EH (cell line): ENCODE measurements at regions not wholly inside any gene's neighbourhood (a gene's known extent, or its start where the extent isn't known, plus 50 kb on each side); places are given as distances from the start of the nearest gene placed in this dataset.
"Not testable (repeated sequence)": the region's sequence is repeated elsewhere in the genome, so short reads cannot be mapped to it uniquely, and the experiment has no call there.

Source experiments
- DNase-seq: peaks from one replicate; pipeline ENCODE4 v3.0.0-alpha.2; 2015; ENCODE audit warnings: low read depth

- no peak for DNase-seq
Measured at GRCh38 chr6:3921663-3922062, 72.5 kb downstream of the FAM50B start.

GRCh38 chr6:3922619-3923018, 73.4 kb downstream of the FAM50B start:
- DNase-seq = not testable (repeated sequence)

DNA sequence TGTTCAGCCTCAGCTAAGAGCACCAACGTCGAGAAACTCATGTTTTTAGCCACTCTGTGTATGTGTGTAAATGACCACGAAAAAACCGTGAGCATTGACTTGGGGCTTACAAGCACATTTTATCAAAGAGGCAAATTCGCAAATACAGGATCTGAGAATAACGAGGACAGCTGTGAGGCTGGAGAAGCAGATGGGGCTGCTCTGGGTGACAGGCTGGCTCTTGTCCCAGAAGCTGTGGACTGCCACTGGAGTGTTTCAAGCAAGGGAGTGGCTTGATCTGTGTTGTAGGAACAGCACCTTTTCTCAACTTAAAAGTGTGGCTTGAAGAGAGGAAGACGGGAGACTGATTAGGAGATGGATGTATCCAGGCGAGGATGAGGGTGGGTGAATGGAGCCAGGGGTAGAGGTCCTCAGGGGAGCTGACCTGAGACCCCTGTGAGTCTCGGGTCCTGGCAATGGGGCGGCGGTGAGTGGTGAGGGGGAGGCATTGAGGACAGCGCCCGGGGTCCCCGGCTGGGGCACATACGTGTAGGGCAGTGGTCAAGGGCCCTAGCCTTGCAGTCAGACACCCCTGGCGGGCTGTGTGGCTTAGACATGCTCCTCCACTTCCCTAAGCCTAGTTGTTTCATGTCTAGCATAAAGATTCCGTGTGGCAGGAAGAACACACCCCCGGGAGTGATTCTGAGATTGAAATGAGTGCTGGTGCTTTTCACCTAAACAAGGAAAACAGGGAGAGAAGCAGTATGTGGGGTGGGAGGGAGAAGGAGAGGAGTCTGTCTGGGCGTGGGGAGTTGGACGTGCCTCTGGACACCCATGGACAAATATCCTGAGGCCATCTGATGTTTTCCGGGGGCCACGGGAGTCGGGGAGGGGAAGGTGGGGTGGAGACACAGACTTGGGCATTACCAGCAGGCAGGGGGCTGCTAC, 76.3 kb downstream of the FAM50B start:
- DNase-seq = not testable (repeated sequence)

DNA sequence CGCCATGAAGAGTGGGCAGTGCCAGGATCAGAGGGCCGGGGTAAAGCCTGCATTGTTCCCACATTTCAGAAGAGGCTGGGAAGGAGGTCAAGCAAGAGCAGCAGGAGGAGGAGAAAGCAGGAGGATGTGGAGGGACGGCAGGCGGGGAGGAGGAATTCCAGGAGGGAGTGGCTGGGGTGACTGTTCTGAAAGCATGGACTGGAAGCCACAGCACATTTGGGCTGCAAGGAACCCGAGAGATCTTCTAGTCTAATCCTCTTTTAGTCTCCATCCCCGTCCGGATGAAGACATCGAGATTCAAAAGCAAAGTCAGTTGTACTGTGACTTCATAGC, 76.9 kb downstream of the FAM50B start:
- DNase-seq = peak; percentile 86

- no peak for DNase-seq
Measured at GRCh38 chr6:3928111-3928510, 78.9 kb downstream of the FAM50B start.

DNA sequence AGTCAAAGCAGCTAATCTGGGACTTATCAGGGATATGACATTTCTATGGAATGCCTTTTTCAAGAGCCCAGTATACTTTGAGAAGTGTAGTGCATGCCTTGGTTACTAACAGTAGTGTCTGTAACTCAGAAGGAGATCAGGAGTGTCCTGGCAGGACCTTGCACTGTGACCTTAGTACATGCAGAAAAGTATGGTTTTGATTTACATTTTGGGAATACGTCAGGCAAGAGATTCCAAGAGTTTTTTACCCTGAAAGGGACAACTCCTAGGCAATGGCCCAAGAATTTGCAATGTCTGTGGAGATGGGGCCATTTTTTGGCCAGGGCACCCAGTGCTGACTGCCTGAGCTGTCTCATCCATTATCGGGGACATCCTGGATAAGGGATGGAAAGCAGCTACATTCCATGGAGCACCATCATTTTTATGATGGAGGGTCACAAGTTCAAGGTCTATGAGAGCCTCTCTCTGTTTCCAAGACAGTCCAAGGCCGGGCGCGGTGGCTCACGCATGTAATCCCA, 80.2 kb downstream of the FAM50B start:
- DNase-seq = peak; percentile 99

DNA sequence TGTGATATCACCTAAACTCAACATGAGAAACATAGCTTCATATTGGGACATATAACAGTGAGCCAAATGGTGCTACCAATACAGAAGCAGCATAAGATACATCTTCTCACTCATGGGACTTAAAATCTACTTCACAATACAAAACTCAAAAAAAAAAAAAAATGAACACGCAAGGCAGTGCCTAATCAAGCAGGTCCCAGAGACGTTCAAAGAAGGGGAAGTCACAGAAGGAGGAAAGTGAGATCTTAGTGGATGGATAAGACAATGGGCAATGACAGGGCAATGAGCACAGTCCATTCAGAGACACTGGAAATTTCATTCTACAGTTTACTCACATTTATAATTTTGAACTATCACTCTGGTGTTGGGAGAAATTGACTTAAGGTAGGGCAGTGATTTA, 88.3 kb downstream of the FAM50B start:
- no peak for DNase-seq

DNA sequence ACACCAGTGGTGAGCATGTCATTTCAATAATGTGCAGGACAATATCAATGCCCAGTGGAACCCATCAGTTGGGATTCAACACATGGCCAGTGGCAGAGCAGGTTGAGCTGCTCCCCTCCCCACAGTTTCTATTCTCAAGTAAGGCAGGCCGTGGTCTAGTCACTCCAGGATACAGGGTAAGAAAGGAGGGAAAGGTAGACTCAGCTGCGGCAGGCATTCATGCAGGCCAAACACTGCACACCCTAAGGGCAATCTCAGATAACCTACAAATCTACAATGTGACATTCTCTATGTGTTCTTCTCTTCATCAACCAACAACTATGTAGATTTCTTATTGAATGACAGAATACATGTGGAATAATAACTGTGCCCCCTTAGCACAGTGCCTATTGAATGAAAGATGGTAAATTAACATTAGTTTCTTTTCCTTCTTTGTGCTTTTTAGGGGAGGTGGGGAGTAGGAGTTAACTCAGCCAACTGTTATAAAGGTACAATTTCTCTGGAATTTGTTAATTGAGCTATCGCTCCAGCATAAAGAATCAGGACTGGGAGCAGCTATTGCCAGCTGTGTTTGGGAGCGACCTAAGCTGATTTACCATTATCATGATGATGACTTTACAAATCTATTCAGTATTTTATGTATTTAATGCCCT, 89.7 kb downstream of the FAM50B start:
- DNase-seq = no peak

GRCh38 chr6:3939368-3939958, 90.3 kb downstream of the FAM50B start:
- no peak for DNase-seq

DNA sequence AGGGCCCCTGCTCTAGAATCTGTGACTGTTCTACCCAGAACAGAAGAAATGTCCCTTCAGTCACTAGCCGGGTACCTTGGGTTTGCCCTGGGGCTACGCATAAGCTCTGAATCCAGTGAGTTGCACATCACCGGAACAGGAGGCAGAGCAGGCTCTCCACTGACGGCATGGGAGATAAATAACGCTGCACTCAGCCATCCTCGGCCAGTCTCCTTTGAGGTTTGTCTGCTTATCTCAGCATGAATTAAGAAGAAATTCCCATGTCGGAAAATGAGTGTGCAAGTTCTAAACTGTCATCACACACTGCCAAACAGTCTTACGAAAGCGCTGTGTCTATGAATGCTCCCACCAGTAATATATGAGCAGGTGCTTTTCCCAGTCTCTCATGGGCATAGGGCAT, 90.8 kb downstream of the FAM50B start:
- DNase-seq = no peak

DNA sequence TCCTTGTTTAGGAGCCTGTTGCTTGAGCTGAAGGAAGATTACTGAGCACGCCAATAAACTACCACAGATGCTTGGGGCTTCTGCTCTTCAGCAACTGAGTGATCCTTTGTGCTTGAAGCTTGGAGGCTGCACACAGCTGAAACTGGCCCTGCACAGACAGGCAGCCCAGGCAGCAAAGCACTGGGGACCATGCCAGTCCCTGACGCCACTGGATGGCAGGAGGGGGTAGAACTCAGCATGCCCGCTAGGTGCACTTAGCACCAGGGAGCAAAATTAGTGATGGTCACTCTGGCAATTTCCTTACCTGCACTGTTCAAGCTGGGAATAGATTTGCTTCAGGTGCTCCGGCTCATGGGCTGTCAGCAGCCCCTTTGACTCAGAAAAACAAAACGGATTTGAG, 91.5 kb downstream of the FAM50B start:
- no peak for DNase-seq

- DNase-seq = no peak
Measured at GRCh38 chr6:3943331-3943765, 94.2 kb downstream of the FAM50B start.

GRCh38 chr6:3944246-3944645, 95.1 kb downstream of the FAM50B start:
- DNase-seq = no peak

DNA sequence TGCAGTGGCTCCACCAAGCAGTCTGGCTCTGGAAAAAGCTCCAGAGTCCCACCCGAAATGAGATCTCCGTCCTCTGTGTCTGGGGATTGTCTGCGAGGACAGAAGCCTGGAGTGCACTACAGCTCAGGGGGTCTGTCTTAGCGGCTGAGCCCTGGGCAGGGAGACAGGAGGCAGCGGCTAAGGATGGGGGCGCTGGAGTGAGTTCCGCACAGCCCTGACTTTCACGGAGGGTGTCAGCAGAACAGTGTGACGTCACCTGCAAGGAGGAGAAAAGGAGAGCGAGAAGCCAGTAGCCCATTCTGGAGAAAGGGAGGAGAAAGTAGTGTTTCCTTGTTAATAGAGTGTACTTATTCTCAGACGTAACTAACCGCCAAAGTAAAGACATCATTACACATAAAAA, 97.6 kb downstream of the FAM50B start:
- peak; percentile 49 for DNase-seq

GRCh38 chr6:3948866-3949265, 99.7 kb downstream of the FAM50B start:
- no peak for DNase-seq

- DNase-seq = no peak
Measured at GRCh38 chr6:3949521-3949920, 100.3 kb downstream of the FAM50B start.

- no peak for DNase-seq
Measured at GRCh38 chr6:3956054-3956453, 106.9 kb downstream of the FAM50B start.

- peak; percentile 25 for DNase-seq
Measured at GRCh38 chr6:3957321-3957720, 108.1 kb downstream of the FAM50B start.

GRCh38 chr6:3958255-3958654, 109.1 kb downstream of the FAM50B start:
- DNase-seq = no peak

DNA sequence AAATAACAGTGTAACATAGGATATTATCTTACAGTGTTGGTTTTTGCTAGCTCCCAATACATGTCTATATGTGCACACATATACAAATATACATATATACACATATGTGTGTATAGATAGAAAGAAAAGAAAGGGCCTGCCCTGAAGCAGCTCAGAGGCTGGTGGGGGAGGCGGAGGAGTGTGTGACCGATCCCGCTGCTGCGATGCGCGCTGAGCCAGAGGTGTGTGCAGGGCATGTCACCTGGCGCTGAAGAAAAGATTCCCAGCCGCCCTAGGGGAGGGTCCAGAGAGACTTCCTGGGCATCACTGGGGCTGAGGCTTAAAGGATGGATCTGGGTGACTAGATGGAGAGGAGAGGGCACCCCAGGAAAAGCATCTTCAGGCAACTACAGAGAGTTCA, 110.2 kb downstream of the FAM50B start:
- no peak for DNase-seq

- peak; percentile 70 for DNase-seq
Measured at GRCh38 chr6:3960754-3961361, 111.7 kb downstream of the FAM50B start.

DNA sequence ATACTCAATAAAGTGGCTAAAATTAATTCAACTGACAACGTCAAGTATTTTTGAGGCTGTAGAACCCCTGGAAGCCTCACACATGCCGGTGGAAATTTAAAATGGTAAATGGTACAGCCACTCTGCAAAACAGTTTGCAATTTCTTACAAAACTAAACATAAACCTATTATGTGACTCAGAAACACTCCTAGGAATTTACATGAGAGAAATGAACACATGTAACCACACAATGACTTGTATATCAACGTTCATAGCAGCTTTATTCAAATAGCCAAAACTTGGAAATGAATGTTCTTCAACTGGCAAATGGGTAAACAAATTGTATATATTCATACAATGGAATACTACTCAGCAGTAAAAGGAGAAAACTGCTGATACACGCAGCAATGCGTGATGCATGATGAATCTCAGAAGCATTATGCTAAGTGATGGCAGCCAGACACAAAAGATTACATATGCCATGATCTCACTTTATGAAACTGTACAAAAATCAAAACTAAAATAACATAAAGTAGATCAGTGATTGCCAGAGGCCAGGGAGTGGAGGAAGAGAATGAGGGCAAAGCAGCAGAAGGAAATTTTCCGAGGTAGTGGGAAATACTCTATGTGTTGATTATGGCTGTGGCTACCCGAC, 112.5 kb downstream of the FAM50B start:
- DNase-seq = peak; percentile 47
